ENCODE measurements at regions not wholly inside any gene's neighbourhood (a gene's known extent, or its start where the extent isn't known, plus 50 kb on each side); places are given as distances from the start of the nearest gene placed in this dataset.
"Not testable (repeated sequence)": the region's sequence is repeated elsewhere in the genome, so short reads cannot be mapped to it uniquely, and the experiment has no call there.

DNA sequence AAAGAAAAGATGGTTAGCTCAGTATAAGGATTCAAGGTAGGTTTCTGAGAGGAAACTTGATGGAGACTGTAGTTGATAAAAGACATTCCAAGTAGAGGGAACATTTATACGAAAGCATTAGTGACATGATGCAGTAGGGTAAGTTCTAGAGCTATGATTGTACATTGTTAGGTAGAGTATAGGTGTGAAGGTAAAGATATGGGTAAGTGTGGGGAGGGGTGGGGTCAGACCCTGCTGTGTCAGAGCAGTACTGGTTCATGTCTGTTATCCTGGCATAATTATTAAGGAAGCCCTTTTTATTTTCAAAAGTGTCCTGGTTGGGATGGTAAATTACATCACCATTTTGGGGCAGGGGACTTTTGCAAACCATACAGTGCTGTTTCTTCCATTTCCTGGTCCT is 635.8 kb downstream of the COL12A1 start (continued):
- TF ChIP-seq EZH2phosphoT487 (IDR thresholded peaks at IDR 0.05; ENCODE audit: unreplicated experiment) (no peak), JUNB (IDR thresholded peaks at IDR 0.05; ENCODE audit: unreplicated experiment) (no peak)
- TF ChIP-seq, protein P1, sequence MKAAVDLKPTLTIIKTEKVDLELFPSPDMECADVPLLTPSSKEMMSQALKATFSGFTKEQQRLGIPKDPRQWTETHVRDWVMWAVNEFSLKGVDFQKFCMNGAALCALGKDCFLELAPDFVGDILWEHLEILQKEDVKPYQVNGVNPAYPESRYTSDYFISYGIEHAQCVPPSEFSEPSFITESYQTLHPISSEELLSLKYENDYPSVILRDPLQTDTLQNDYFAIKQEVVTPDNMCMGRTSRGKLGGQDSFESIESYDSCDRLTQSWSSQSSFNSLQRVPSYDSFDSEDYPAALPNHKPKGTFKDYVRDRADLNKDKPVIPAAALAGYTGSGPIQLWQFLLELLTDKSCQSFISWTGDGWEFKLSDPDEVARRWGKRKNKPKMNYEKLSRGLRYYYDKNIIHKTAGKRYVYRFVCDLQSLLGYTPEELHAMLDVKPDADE (IDR thresholded peaks at IDR 0.05) = no peak

DNA sequence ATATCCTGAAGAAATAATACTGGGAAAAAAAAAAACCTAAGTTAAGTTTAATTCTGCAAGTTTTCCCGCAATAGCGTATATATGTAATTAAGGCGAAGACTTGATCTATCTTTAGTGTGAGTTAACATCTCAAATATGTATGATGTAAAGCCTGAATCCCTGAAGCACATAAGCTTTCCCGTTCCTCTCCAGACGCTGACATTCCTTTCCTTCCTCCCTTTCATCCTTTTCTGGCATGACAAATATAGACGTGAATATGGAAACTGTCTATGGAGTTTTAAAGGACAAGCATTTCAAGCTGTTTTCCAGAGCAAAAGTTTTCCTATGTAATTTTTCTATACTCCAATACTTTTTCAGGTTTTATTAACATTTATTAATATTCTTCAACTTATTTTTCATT is 637.0 kb downstream of the COL12A1 start:
- H3K79me2 ChIP-seq (replicated peaks; ENCODE audit: insufficient read depth) = no peaks in the 10 kb centered on the region
- H3K4me3 ChIP-seq = no peak overlapping the region
- TF ChIP-seq, protein P1 (IDR thresholded peaks at IDR 0.05) = no peak
- TF ChIP-seq NANOG (IDR thresholded peaks at IDR 0.05; ENCODE audit: borderline replicate concordance) (no peak), EZH2phosphoT487 (IDR thresholded peaks at IDR 0.05; ENCODE audit: unreplicated experiment) (no peak), EZH2 (IDR thresholded peaks at IDR 0.05; ENCODE audit: low read depth, unreplicated experiment) (no peak), POLR2AphosphoS5 (IDR thresholded peaks at IDR 0.05; ENCODE audit: low read depth) (no peak), JUNB (IDR thresholded peaks at IDR 0.05; ENCODE audit: unreplicated experiment) (no peak)
- TF ChIP-seq, protein P2, sequence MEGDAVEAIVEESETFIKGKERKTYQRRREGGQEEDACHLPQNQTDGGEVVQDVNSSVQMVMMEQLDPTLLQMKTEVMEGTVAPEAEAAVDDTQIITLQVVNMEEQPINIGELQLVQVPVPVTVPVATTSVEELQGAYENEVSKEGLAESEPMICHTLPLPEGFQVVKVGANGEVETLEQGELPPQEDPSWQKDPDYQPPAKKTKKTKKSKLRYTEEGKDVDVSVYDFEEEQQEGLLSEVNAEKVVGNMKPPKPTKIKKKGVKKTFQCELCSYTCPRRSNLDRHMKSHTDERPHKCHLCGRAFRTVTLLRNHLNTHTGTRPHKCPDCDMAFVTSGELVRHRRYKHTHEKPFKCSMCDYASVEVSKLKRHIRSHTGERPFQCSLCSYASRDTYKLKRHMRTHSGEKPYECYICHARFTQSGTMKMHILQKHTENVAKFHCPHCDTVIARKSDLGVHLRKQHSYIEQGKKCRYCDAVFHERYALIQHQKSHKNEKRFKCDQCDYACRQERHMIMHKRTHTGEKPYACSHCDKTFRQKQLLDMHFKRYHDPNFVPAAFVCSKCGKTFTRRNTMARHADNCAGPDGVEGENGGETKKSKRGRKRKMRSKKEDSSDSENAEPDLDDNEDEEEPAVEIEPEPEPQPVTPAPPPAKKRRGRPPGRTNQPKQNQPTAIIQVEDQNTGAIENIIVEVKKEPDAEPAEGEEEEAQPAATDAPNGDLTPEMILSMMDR (conservative IDR thresholded peaks at IDR 0.05; ENCODE audit: low read depth in 2 of 2) = no peak
- TF ChIP-seq, protein P3, sequence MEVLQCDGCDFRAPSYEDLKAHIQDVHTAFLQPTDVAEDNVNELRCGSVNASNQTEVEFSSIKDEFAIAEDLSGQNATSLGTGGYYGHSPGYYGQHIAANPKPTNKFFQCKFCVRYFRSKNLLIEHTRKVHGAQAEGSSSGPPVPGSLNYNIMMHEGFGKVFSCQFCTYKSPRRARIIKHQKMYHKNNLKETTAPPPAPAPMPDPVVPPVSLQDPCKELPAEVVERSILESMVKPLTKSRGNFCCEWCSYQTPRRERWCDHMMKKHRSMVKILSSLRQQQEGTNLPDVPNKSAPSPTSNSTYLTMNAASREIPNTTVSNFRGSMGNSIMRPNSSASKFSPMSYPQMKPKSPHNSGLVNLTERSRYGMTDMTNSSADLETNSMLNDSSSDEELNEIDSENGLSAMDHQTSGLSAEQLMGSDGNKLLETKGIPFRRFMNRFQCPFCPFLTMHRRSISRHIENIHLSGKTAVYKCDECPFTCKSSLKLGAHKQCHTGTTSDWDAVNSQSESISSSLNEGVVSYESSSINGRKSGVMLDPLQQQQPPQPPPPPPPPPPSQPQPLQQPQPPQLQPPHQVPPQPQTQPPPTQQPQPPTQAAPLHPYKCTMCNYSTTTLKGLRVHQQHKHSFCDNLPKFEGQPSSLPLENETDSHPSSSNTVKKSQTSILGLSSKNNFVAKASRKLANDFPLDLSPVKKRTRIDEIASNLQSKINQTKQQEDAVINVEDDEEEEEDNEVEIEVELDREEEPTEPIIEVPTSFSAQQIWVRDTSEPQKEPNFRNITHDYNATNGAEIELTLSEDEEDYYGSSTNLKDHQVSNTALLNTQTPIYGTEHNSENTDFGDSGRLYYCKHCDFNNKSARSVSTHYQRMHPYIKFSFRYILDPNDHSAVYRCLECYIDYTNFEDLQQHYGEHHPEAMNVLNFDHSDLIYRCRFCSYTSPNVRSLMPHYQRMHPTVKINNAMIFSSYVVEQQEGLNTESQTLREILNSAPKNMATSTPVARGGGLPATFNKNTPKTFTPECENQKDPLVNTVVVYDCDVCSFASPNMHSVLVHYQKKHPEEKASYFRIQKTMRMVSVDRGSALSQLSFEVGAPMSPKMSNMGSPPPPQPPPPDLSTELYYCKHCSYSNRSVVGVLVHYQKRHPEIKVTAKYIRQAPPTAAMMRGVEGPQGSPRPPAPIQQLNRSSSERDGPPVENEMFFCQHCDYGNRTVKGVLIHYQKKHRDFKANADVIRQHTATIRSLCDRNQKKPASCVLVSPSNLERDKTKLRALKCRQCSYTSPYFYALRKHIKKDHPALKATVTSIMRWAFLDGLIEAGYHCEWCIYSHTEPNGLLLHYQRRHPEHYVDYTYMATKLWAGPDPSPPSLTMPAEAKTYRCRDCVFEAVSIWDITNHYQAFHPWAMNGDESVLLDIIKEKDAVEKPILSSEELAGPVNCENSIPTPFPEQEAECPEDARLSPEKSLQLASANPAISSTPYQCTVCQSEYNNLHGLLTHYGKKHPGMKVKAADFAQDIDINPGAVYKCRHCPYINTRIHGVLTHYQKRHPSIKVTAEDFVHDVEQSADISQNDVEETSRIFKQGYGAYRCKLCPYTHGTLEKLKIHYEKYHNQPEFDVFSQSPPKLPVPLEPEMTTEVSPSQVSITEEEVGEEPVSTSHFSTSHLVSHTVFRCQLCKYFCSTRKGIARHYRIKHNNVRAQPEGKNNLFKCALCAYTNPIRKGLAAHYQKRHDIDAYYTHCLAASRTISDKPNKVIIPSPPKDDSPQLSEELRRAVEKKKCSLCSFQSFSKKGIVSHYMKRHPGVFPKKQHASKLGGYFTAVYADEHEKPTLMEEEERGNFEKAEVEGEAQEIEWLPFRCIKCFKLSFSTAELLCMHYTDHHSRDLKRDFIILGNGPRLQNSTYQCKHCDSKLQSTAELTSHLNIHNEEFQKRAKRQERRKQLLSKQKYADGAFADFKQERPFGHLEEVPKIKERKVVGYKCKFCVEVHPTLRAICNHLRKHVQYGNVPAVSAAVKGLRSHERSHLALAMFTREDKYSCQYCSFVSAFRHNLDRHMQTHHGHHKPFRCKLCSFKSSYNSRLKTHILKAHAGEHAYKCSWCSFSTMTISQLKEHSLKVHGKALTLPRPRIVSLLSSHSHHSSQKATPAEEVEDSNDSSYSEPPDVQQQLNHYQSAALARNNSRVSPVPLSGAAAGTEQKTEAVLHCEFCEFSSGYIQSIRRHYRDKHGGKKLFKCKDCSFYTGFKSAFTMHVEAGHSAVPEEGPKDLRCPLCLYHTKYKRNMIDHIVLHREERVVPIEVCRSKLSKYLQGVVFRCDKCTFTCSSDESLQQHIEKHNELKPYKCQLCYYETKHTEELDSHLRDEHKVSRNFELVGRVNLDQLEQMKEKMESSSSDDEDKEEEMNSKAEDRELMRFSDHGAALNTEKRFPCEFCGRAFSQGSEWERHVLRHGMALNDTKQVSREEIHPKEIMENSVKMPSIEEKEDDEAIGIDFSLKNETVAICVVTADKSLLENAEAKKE (CRISPR knock-in tag; IDR thresholded peaks at IDR 0.05) = no peak
- H3K36me3 Mint-ChIP-seq (ENCODE audit: low read depth) = no peaks in the 10 kb centered on the region
- ATAC-seq (no peak), DNase-seq (ENCODE audit: low spot score) (no peak)
- H4K20me1 ChIP-seq (replicated peaks; ENCODE audit: insufficient read depth) = no peaks in the 10 kb centered on the region
- no peaks in the 10 kb centered on the region for H3K4me1 ChIP-seq (ENCODE audit: insufficient read depth)
- H3K4me3 Mint-ChIP-seq = no peak overlapping the region
- no peak overlapping the region for H3K4me2 ChIP-seq
- no peaks in the 10 kb centered on the region for H3K4me1 Mint-ChIP-seq
- no peaks in the 10 kb centered on the region for H3K9me2 ChIP-seq (ENCODE audit: insufficient read depth)
- no peak overlapping the region for H3K27ac ChIP-seq (ENCODE audit: low read depth)
- no peak overlapping the region for H2AFZ ChIP-seq
- no peak overlapping the region for H3K27ac Mint-ChIP-seq
- H3K9me3 Mint-ChIP-seq = no peaks in the 10 kb centered on the region
- peaks cover 1% of the 10 kb centered on the region for H3K27me3 Mint-ChIP-seq (ENCODE audit: insufficient read depth, low read depth, poor library complexity)
- H3K27me3 ChIP-seq (ENCODE audit: insufficient read depth) = no peaks in the 10 kb centered on the region
- H3K36me3 ChIP-seq (ENCODE audit: insufficient read depth) = no peaks in the 10 kb centered on the region
- no peaks in the 10 kb centered on the region for H3F3A ChIP-seq (replicated peaks; ENCODE audit: low read depth)

DNA sequence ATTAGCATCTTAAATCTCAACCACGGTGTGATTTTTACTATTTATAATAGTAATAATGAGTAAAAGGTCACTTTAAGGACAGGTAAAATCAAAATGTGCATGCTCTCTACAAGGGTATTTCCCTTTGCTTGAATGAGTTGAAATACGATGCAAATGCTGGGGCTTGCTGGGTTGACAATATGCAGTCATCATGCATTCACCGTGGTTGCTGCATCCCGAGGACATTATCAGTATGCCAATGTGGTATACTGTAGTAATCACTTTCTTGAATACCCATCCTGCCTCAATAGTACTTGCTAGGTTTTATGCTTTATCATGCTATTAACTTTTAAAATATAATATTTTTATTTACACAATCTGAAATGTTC is 637.9 kb downstream of the COL12A1 start:
- H3K4me1 Mint-ChIP-seq; DNase-seq (ENCODE audit: low spot score); H3K4me3 ChIP-seq; H3K4me3 Mint-ChIP-seq; H3K27ac Mint-ChIP-seq; H3K27ac ChIP-seq (ENCODE audit: low read depth); H2AFZ ChIP-seq; H4K20me1 ChIP-seq (replicated peaks; ENCODE audit: insufficient read depth); H3K36me3 Mint-ChIP-seq (ENCODE audit: low read depth); H3K9me2 ChIP-seq (ENCODE audit: insufficient read depth); H3K36me3 ChIP-seq (ENCODE audit: insufficient read depth); H3K9me3 Mint-ChIP-seq; H3K79me2 ChIP-seq (replicated peaks; ENCODE audit: insufficient read depth); H3K4me2 ChIP-seq; H3K27me3 Mint-ChIP-seq (ENCODE audit: insufficient read depth, low read depth, poor library complexity); H3F3A ChIP-seq (replicated peaks; ENCODE audit: low read depth); ATAC-seq; H3K4me1 ChIP-seq (ENCODE audit: insufficient read depth); H3K27me3 ChIP-seq (ENCODE audit: insufficient read depth): not testable (repeated sequence)

Measured in GM23338 (cell line).